Trophoblast cell (in vitro differentiated cells and primary cell): ENCODE measurements at regions not wholly inside any gene's neighbourhood (a gene's known extent, or its start where the extent isn't known, plus 50 kb on each side); places are given as distances from the start of the nearest gene placed in this dataset.
"Not testable (repeated sequence)": the region's sequence is repeated elsewhere in the genome, so short reads cannot be mapped to it uniquely, and the experiment has no call there.

Source experiments
- DNase-seq, 2 donors: peaks; one replicate each; pipeline ENCODE4 v3.0.0-alpha.2; 2016
- H2AFZ ChIP-seq: 2 replicates; pipeline ENCODE4 v1.6.1; 2013; ENCODE audit warnings: low read length, moderate library complexity, mild to moderate bottlenecking; ENCODE audit not compliant: insufficient read depth, poor library complexity
- H2AK5ac ChIP-seq: 2 replicates; pipeline ENCODE4 v1.6.1; 2013; ENCODE audit warnings: mild to moderate bottlenecking, low read length
- H2BK120ac ChIP-seq: 2 replicates; pipeline ENCODE4 v1.6.1; 2013; ENCODE audit warnings: low read length, mild to moderate bottlenecking, moderate library complexity; ENCODE audit not compliant: insufficient read depth, poor library complexity
- H2BK12ac ChIP-seq: 2 replicates; pipeline ENCODE4 v1.6.1; 2013; ENCODE audit warnings: mild to moderate bottlenecking, low read length, moderate library complexity
- H2BK5ac ChIP-seq: 2 replicates; pipeline ENCODE4 v1.6.1; 2013; ENCODE audit warnings: low read length, low read depth, moderate library complexity, mild to moderate bottlenecking; ENCODE audit not compliant: poor library complexity
- H3K14ac ChIP-seq: 2 replicates; pipeline ENCODE4 v1.6.1; 2013; ENCODE audit warnings: mild to moderate bottlenecking, low read length
- H3K18ac ChIP-seq: 2 replicates; pipeline ENCODE4 v1.6.1; 2013; ENCODE audit warnings: mild to moderate bottlenecking, low read length
- H3K23ac ChIP-seq: 2 replicates; pipeline ENCODE4 v1.6.1; 2013; ENCODE audit warnings: low read length
- H3K27ac ChIP-seq: 2 replicates; pipeline ENCODE4 v1.5.1; 2013; ENCODE audit warnings: low read depth, mild to moderate bottlenecking, inconsistent platforms, low read length, moderate library complexity
- H3K27me3 ChIP-seq: 2 replicates; pipeline ENCODE4 v1.6.1; 2013; ENCODE audit warnings: inconsistent platforms, mild to moderate bottlenecking, low read length, moderate library complexity; ENCODE audit not compliant: insufficient read depth
- H3K36me3 ChIP-seq, 2 experiments: 1 replicate in 1 of 2; 2 replicates in 1 of 2; pipeline ENCODE4 v1.6.1; 2013; ENCODE audit warnings: low read length in 2 of 2, mild to moderate bottlenecking in 2 of 2, moderate library complexity in 1 of 2; ENCODE audit not compliant: insufficient read depth in 2 of 2, control insufficient read depth in 1 of 2
- H3K4ac ChIP-seq: 2 replicates; pipeline ENCODE4 v1.6.1; 2013; ENCODE audit warnings: low read depth, mild to moderate bottlenecking, low read length, moderate library complexity
- H3K4me1 ChIP-seq, 2 experiments: 1 replicate in 1 of 2; 2 replicates in 1 of 2; pipeline ENCODE4 v1.6.1; 2013; ENCODE audit warnings: low read length in 2 of 2, mild to moderate bottlenecking in 2 of 2, moderate library complexity in 1 of 2; ENCODE audit not compliant: insufficient read depth in 2 of 2, control insufficient read depth in 1 of 2
- H3K4me2 ChIP-seq: 2 replicates; pipeline ENCODE4 v1.6.1; 2013; ENCODE audit warnings: inconsistent platforms, mild to moderate bottlenecking, low read length, moderate library complexity
- H3K4me3 ChIP-seq: 2 replicates; pipeline ENCODE4 v1.5.1; 2013; ENCODE audit warnings: mild to moderate bottlenecking, low read depth, low read length, inconsistent platforms
- H3K79me1 ChIP-seq: one replicate; pipeline ENCODE4 v1.6.1; 2013; ENCODE audit warnings: low read length
- H3K79me2 ChIP-seq: 2 replicates; pipeline ENCODE4 v1.6.1; 2013; ENCODE audit warnings: low read length, mild to moderate bottlenecking; ENCODE audit not compliant: control insufficient read depth, insufficient read depth, poor library complexity
- H3K9ac ChIP-seq: 2 replicates; pipeline ENCODE4 v1.6.1; 2013; ENCODE audit warnings: mild to moderate bottlenecking, low read length
- H3K9me3 ChIP-seq: 2 replicates; pipeline ENCODE4 v1.6.1; 2013; ENCODE audit warnings: low read depth, mild to moderate bottlenecking, control low read depth, inconsistent platforms, low read length; ENCODE audit not compliant: insufficient read depth
- H4K12ac ChIP-seq: 2 replicates; pipeline ENCODE4 v1.6.1; 2013; ENCODE audit warnings: low read depth, mild to moderate bottlenecking, low read length, moderate library complexity
- H4K8ac ChIP-seq: 2 replicates; pipeline ENCODE4 v1.6.1; 2013; ENCODE audit warnings: low read depth, mild to moderate bottlenecking, low read length, moderate library complexity
- H4K91ac ChIP-seq: one replicate; pipeline ENCODE4 v1.6.1; 2013; ENCODE audit warnings: low read depth, mild to moderate bottlenecking, low read length, moderate library complexity
- WGBS: extraction: QIAGEN DNeasy Blood & Tissue Kit; methylation state at CpG from one replicate; pipeline ENCODE4 v1.1.7; 2013; ENCODE audit warnings: missing lambda C conversion rate; ENCODE audit not compliant: insufficient read length, insufficient coverage; ENCODE audit errors: extremely low coverage; 5-methylcytosine and 5-hydroxymethylcytosine counted together

DNA sequence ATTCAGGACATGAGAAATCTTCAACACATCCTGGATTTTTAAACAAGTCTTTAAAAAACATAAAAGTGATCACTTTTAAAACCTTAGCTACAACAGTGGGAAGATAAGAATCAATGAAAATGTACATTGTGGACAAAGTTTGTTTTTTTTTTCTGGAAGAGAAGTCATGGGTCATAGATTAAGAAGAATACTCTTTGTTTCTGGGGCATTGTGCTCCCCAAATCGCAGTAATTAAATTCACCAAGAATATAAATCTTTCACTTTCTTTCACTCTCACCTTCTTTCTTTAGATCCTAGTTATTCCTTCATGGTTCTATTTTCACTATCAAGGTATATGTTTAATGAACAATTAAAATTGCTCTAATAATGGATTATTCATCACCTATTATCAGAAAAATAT, 132.6 kb upstream of the PGR start:
- Histone ChIP-seq H3K14ac (no peak overlapping the region), H4K91ac (no peak overlapping the region), H2BK120ac (no peak overlapping the region), H3K36me3 (no peaks in the 10 kb centered on the region), H2BK12ac (no peak overlapping the region), H3K4ac (no peak overlapping the region), H3K9ac (no peak overlapping the region), H3K27ac (no peak overlapping the region), H3K4me1 (no peaks in the 10 kb centered on the region), H3K79me2 (no peaks in the 10 kb centered on the region), H2BK5ac (no peak overlapping the region), H3K79me1 (no peaks in the 10 kb centered on the region), H2AFZ (no peak overlapping the region), H4K8ac (no peak overlapping the region), H3K4me2 (no peak overlapping the region), H3K23ac (no peak overlapping the region), H3K4me3 (no peak overlapping the region), H3K27me3 (no peaks in the 10 kb centered on the region), H3K9me3 (no peaks in the 10 kb centered on the region), H2AK5ac (no peak overlapping the region), H3K18ac (no peak overlapping the region), H4K12ac (no peak overlapping the region)
- WGBS: no CpG with 5 or more reads among the region's 1 CpG
- DNase-seq: no peak

DNA sequence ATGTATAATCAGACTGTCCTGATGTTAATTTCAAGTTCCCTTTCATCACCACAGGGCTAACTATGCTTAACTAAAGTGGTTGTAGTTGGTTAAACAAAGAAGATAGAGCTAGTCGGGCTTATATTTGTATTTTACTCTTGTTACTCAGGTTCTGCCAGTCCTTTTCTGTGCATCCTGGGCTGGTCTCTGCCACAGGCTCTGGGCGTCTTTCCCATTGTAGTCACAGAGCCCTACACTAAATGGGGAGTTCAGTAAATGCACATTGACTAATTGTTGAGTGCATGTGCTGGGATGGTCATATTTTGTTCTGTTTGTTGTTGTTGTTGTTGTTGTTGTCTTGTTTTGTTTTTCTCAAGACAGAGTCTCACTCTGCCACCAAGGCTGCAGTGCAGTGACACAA, 125.4 kb upstream of the PGR start:
- Histone ChIP-seq H3K23ac (no peak overlapping the region), H3K79me1 (no peaks in the 10 kb centered on the region), H3K4me1 (no peaks in the 10 kb centered on the region), H4K91ac (no peak overlapping the region), H4K8ac (no peak overlapping the region), H3K4ac (no peak overlapping the region), H4K12ac (no peak overlapping the region), H2BK5ac (no peak overlapping the region), H3K4me2 (no peak overlapping the region), H3K18ac (no peak overlapping the region), H2BK12ac (no peak overlapping the region), H2AK5ac (no peak overlapping the region), H3K9me3 (no peaks in the 10 kb centered on the region), H3K27ac (no peak overlapping the region), H3K4me3 (no peak overlapping the region), H2BK120ac (no peak overlapping the region), H2AFZ (no peak overlapping the region), H3K14ac (no peak overlapping the region), H3K9ac (no peak overlapping the region), H3K27me3 (no peaks in the 10 kb centered on the region), H3K36me3 (no peaks in the 10 kb centered on the region), H3K79me2 (no peaks in the 10 kb centered on the region)
- WGBS: no CpG with 5 or more reads among the region's 2 CpGs
- no peak for DNase-seq

GRCh38 chr11:101254037-101254436, 124.4 kb upstream of the PGR start:
- Histone ChIP-seq H3K79me2 (no peaks in the 10 kb centered on the region), H3K9ac (no peak overlapping the region), H4K12ac (no peak overlapping the region), H3K14ac (no peak overlapping the region), H3K36me3 (no peaks in the 10 kb centered on the region), H3K23ac (no peak overlapping the region), H3K9me3 (no peaks in the 10 kb centered on the region), H2BK5ac (no peak overlapping the region), H2BK12ac (no peak overlapping the region), H3K4me2 (no peak overlapping the region), H3K27me3 (no peaks in the 10 kb centered on the region), H3K27ac (no peak overlapping the region), H3K79me1 (no peaks in the 10 kb centered on the region), H2AK5ac (no peak overlapping the region), H3K4me3 (no peak overlapping the region), H4K8ac (no peak overlapping the region), H3K18ac (no peak overlapping the region), H2BK120ac (no peak overlapping the region), H2AFZ (no peak overlapping the region), H4K91ac (no peak overlapping the region), H3K4ac (no peak overlapping the region), H3K4me1 (no peaks in the 10 kb centered on the region)
- no CpG with 5 or more reads among the region's 1 CpG for WGBS
- DNase-seq: no peak

- H3K27ac ChIP-seq, H2BK12ac ChIP-seq, H3K4me3 ChIP-seq, H3K79me1 ChIP-seq, H3K23ac ChIP-seq, H4K12ac ChIP-seq, H3K79me2 ChIP-seq, H2BK120ac ChIP-seq, H3K4me1 ChIP-seq, H4K91ac ChIP-seq, H4K8ac ChIP-seq, H3K18ac ChIP-seq, DNase-seq, H3K14ac ChIP-seq, H3K4me2 ChIP-seq, H3K9ac ChIP-seq, H2AFZ ChIP-seq, H3K36me3 ChIP-seq, H2BK5ac ChIP-seq, H3K4ac ChIP-seq, H3K9me3 ChIP-seq, H2AK5ac ChIP-seq, H3K27me3 ChIP-seq: not testable (repeated sequence)
- WGBS: no CpG with 5 or more reads among the region's 1 CpG
Measured at GRCh38 chr11:101245635-101246034, 116.0 kb upstream of the PGR start.
